ENCODE measurements at regions not wholly inside any gene's neighbourhood (a gene's known extent, or its start where the extent isn't known, plus 50 kb on each side); places are given as distances from the start of the nearest gene placed in this dataset.

GRCh38 chrX:38943120-38943519, 141.9 kb downstream of the MID1IP1 start:
- POLR2A ChIA-PET (ENCODE audit: unreplicated experiment): no interaction called here
- dilution Hi-C loops (cut with HindIII; ENCODE audit: low sequenced_read_pairs, unreplicated experiment): no loop called here

More at GRCh38 chrX:38943120-38943519, 141.9 kb downstream of the MID1IP1 start:
- no TSS peak for BruUV-seq (replicated peaks)
- H4K5ac ChIP-seq (ENCODE audit: low read depth, low read length): no peak overlapping the region
- H3K4me1 ChIP-seq (ENCODE audit: control insufficient read depth, insufficient read depth, low read length): no peaks in the 10 kb centered on the region
- no peak overlapping the region for H3K23ac ChIP-seq (ENCODE audit: low read depth, low read length)
- H2AK5ac ChIP-seq (ENCODE audit: low read depth, low read length): no peak overlapping the region
- TF ChIP-seq RCOR1 (IDR thresholded peaks at IDR 0.05; ENCODE audit: insufficient replicate concordance, low read length) (no peak), MAFK (IDR thresholded peaks at IDR 0.05; ENCODE audit: low read depth, low read length) (no peak), FOS (IDR thresholded peaks at IDR 0.05; ENCODE audit: low read depth, low read length) (no peak), CTCF (conservative IDR thresholded peaks at IDR 0.05; ENCODE audit: low read depth, low read length) (no peak), SMC3 (IDR thresholded peaks at IDR 0.05; ENCODE audit: low read depth, low read length) (no peak), NFE2L2 (IDR thresholded peaks at IDR 0.05; ENCODE audit: low read depth, low read length) (no peak), RFX5 (IDR thresholded peaks at IDR 0.05; ENCODE audit: low read depth, low read length) (no peak), CEBPB (IDR thresholded peaks at IDR 0.05; ENCODE audit: low read depth, low read length) (no peak), ELK1 (IDR thresholded peaks at IDR 0.05; ENCODE audit: borderline replicate concordance, low read depth, low read length) (no peak), MAZ (IDR thresholded peaks at IDR 0.05; ENCODE audit: borderline replicate concordance, low read depth, low read length) (no peak), RAD21 (IDR thresholded peaks at IDR 0.05; ENCODE audit: low read length) (no peak), USF2 (IDR thresholded peaks at IDR 0.05; ENCODE audit: low read depth, low read length) (no peak), CHD1 (IDR thresholded peaks at IDR 0.05; ENCODE audit: low read depth, low read length) (no peak), MXI1 (IDR thresholded peaks at IDR 0.05; ENCODE audit: borderline replicate concordance, low read depth, low read length) (no peak), BHLHE40 (IDR thresholded peaks at IDR 0.05; ENCODE audit: low read depth, low read length) (no peak), POLR2A (IDR thresholded peaks at IDR 0.05; ENCODE audit: low read depth, low read length) (no peak)
- H3K27ac ChIP-seq (ENCODE audit: insufficient read depth, low read length): no peak overlapping the region
- in situ Hi-C loops (cut with MboI; ENCODE audit: low sequenced_read_pairs) (no loop called here), intact Hi-C loops (cut with micrococcal nuclease) (no loop called here)
- WGBS, 2 experiments (ENCODE audit: extremely low coverage in 2 of 2, insufficient read length in 1 of 2): no CpG with 5 or more reads among the region's 1 CpG
- H3K14ac ChIP-seq (replicated peaks; ENCODE audit: low read depth, low read length): no peak overlapping the region
- no peak overlapping the region for H3K56ac ChIP-seq (ENCODE audit: extremely low read depth, insufficient read depth, low read length)
- no peak overlapping the region for H3K4ac ChIP-seq (ENCODE audit: low read depth, low read length)
- no peak overlapping the region for H4K8ac ChIP-seq (ENCODE audit: low read depth in 2 of 2, low read length in 2 of 2)
- H2BK15ac ChIP-seq (ENCODE audit: low read depth, low read length): no peak overlapping the region
- no peak overlapping the region for H3K9ac ChIP-seq (ENCODE audit: low read depth, low read length)
- no peak overlapping the region for H3K18ac ChIP-seq (ENCODE audit: low read depth, low read length)
- no peaks in the 10 kb centered on the region for H3K36me3 ChIP-seq (ENCODE audit: control insufficient read depth, insufficient read depth, low read length)
- H4K20me1 ChIP-seq (ENCODE audit: insufficient read depth, low read length): no peaks in the 10 kb centered on the region
- H3K4me2 ChIP-seq (ENCODE audit: low read depth, low read length): no peak overlapping the region
- H2AK9ac ChIP-seq (replicated peaks; ENCODE audit: low read depth, low read length, poor library complexity): no peak overlapping the region
- CTCF ChIA-PET: no interaction called here
- ATAC-seq (ENCODE audit: low read depth) (no peak), DNase-seq (no peak)
- H3K27me3 ChIP-seq (ENCODE audit: control insufficient read depth, insufficient read depth, low read length): no peaks in the 10 kb centered on the region
- no peaks in the 10 kb centered on the region for H3K79me1 ChIP-seq (ENCODE audit: low read depth in 1 of 2, low read length in 2 of 2)
- no peak overlapping the region for H2BK120ac ChIP-seq (ENCODE audit: low read depth, low read length)
- H3K9me3 ChIP-seq (ENCODE audit: control insufficient read depth, insufficient read depth, low read length): peaks cover 4% of the 10 kb centered on the region; the same call in 1 of the 2 replicates
- no peak overlapping the region for H3K4me3 ChIP-seq (ENCODE audit: insufficient read depth, low read depth, low read length)
- no peak overlapping the region for H2BK5ac ChIP-seq (ENCODE audit: low read depth, low read length, poor library complexity, severe bottlenecking)
- no peaks in the 10 kb centered on the region for H3K9me1 ChIP-seq (ENCODE audit: insufficient read depth, low read length)
- H4K91ac ChIP-seq (ENCODE audit: insufficient read depth, low read depth, low read length): no peak overlapping the region
- H2AFZ ChIP-seq (replicated peaks; ENCODE audit: low read length, poor library complexity): no peak overlapping the region
- no peak overlapping the region for H2BK20ac ChIP-seq (ENCODE audit: low read depth, low read length)

All from IMR-90 (cell line).